ENCODE measurements at regions not wholly inside any gene's neighbourhood (a gene's known extent, or its start where the extent isn't known, plus 50 kb on each side); places are given as distances from the start of the nearest gene placed in this dataset.

GRCh38 chr7:72524037-72524436 lies 111.9 kb upstream of the CALN1 start:
- Histone ChIP-seq H3K36me3 (ENCODE audit: low read depth) (no peaks in the 10 kb centered on the region), H2AFZ (no peak overlapping the region), H3K4me3 (no peak overlapping the region), H3K27me3 (ENCODE audit: insufficient read depth, low read depth) (peaks cover 19% of the 10 kb centered on the region), H3F3A (ENCODE audit: insufficient read depth, low read depth) (no peaks in the 10 kb centered on the region), H3K4me2 (no peak overlapping the region), H3K79me2 (ENCODE audit: low read depth) (no peaks in the 10 kb centered on the region), H3K9me3 (ENCODE audit: insufficient read depth, low read depth) (no peaks in the 10 kb centered on the region), H4K20me1 (ENCODE audit: insufficient read depth) (no peaks in the 10 kb centered on the region), H3K27ac (no peak overlapping the region), H3K4me1 (replicated peaks; ENCODE audit: insufficient read depth) (no peaks in the 10 kb centered on the region), H3K9me2 (ENCODE audit: insufficient read depth) (no peaks in the 10 kb centered on the region)
- no peak for TF ChIP-seq EZH2 (IDR thresholded peaks at IDR 0.05; ENCODE audit: low read depth)
- TF ChIP-seq, protein P1, sequence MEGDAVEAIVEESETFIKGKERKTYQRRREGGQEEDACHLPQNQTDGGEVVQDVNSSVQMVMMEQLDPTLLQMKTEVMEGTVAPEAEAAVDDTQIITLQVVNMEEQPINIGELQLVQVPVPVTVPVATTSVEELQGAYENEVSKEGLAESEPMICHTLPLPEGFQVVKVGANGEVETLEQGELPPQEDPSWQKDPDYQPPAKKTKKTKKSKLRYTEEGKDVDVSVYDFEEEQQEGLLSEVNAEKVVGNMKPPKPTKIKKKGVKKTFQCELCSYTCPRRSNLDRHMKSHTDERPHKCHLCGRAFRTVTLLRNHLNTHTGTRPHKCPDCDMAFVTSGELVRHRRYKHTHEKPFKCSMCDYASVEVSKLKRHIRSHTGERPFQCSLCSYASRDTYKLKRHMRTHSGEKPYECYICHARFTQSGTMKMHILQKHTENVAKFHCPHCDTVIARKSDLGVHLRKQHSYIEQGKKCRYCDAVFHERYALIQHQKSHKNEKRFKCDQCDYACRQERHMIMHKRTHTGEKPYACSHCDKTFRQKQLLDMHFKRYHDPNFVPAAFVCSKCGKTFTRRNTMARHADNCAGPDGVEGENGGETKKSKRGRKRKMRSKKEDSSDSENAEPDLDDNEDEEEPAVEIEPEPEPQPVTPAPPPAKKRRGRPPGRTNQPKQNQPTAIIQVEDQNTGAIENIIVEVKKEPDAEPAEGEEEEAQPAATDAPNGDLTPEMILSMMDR (conservative IDR thresholded peaks at IDR 0.05): no peak
- no peak for DNase-seq
- ChIA-PET CTCF (no interaction called here), POLR2A (ENCODE audit: unreplicated experiment) (no interaction called here)
- BruUV-seq (replicated peaks): no TSS peak
- intact Hi-C loops (cut with micrococcal nuclease; ENCODE audit: unreplicated experiment): no loop called here

DNA sequence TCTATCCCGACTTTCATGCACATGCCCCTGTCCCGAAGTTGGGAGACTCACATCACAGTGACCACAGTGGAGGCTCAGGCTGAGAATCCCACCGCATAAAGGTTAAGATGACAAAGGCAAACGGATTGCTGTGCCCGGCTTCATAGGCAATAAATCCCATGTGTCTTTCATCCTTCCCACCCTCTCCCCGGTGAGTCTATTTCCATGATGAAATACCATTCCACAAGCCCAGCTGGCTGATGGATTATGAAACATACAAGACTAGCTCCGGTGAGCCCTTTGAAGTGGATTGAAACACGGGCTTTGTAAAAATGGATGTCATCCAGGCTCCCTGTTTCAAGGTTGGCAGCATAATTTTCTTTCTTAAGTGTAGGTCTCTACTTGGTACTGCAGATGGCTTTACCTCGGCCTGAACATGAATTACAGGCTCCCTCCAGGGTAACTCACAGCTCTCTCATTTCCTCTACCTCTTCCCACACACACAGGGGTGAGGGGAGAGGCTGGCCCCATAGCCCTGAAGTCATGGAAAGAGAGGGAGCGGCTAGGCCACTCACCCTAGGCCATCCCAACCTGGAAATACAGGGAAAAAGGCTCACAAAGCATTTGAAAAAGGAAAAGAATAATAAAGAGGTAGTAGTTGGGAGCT lies 92.0 kb upstream of the CALN1 start:
- Histone ChIP-seq H3K9me3 (ENCODE audit: insufficient read depth, low read depth) (no peaks in the 10 kb centered on the region), H3K27ac (no peak overlapping the region), H3K79me2 (ENCODE audit: low read depth) (no peaks in the 10 kb centered on the region), H3F3A (ENCODE audit: insufficient read depth, low read depth) (no peaks in the 10 kb centered on the region), H3K27me3 (ENCODE audit: insufficient read depth, low read depth) (peaks cover 58% of the 10 kb centered on the region), H3K4me2 (no peak overlapping the region), H2AFZ (no peak overlapping the region), H3K4me3 (no peak overlapping the region), H4K20me1 (ENCODE audit: insufficient read depth) (no peaks in the 10 kb centered on the region), H3K36me3 (ENCODE audit: low read depth) (no peaks in the 10 kb centered on the region), H3K9me2 (ENCODE audit: insufficient read depth) (no peaks in the 10 kb centered on the region; the same call in 1 of the 2 replicates), H3K4me1 (replicated peaks; ENCODE audit: insufficient read depth) (no peaks in the 10 kb centered on the region)
- POLR2A ChIA-PET (ENCODE audit: unreplicated experiment): no interaction called here
- BruUV-seq (replicated peaks): no TSS peak
- intact Hi-C loops (cut with micrococcal nuclease; ENCODE audit: unreplicated experiment): no loop called here
- CTCF ChIA-PET: interaction anchor here (0.5 kb wide), 1 partner anchor 10 kb away, joined by 3 read pairs; no protein-coding TSS in a partner anchor
- TF ChIP-seq EZH2 (IDR thresholded peaks at IDR 0.05; ENCODE audit: low read depth): no peak
- TF ChIP-seq, protein P1 (conservative IDR thresholded peaks at IDR 0.05): no peak
- no peak for DNase-seq

GRCh38 chr7:72503644-72504043 lies 91.5 kb upstream of the CALN1 start:
- Histone ChIP-seq H3K9me2 (ENCODE audit: insufficient read depth) (no peaks in the 10 kb centered on the region; the same call in 1 of the 2 replicates), H3K9me3 (ENCODE audit: insufficient read depth, low read depth) (no peaks in the 10 kb centered on the region), H3K4me2 (no peak overlapping the region), H3F3A (ENCODE audit: insufficient read depth, low read depth) (no peaks in the 10 kb centered on the region), H4K20me1 (ENCODE audit: insufficient read depth) (no peaks in the 10 kb centered on the region), H2AFZ (no peak overlapping the region), H3K27me3 (ENCODE audit: insufficient read depth, low read depth) (peaks cover 52% of the 10 kb centered on the region), H3K4me3 (no peak overlapping the region), H3K79me2 (ENCODE audit: low read depth) (no peaks in the 10 kb centered on the region), H3K27ac (no peak overlapping the region), H3K36me3 (ENCODE audit: low read depth) (no peaks in the 10 kb centered on the region), H3K4me1 (replicated peaks; ENCODE audit: insufficient read depth) (no peaks in the 10 kb centered on the region)
- no TSS peak for BruUV-seq (replicated peaks)
- ChIA-PET CTCF (interaction anchor here (0.5 kb wide), 1 partner anchor 9 kb away, joined by 3 read pairs; no protein-coding TSS in a partner anchor), POLR2A (ENCODE audit: unreplicated experiment) (no interaction called here)
- TF ChIP-seq, protein P1 (conservative IDR thresholded peaks at IDR 0.05): no peak
- no peak for TF ChIP-seq EZH2 (IDR thresholded peaks at IDR 0.05; ENCODE audit: low read depth)
- intact Hi-C loops (cut with micrococcal nuclease; ENCODE audit: unreplicated experiment): no loop called here
- DNase-seq: no peak

All from PC-9 (cell line).